Stomach (tissue), 8 donors: ENCODE measurements at regions not wholly inside any gene's neighbourhood (a gene's known extent, or its start where the extent isn't known, plus 50 kb on each side); places are given as distances from the start of the nearest gene placed in this dataset.
A peak's percentile ranks its signal among the peaks of the same experiment; 100 is the strongest.

Experiments
- DNase-seq, 2 donors: peaks; one replicate each; pipeline versions ENCODE4 v3.0.0 to v3.0.0-alpha.2; 2013 to 2019
- H3K27ac ChIP-seq, 5 donors: fragments of 200-600 bp in 4 of 5; sonication (generic) in 4 of 5; one replicate each; pipeline ENCODE4 v1.5.1; 2013 to 2019; ENCODE audit warnings: mild to moderate bottlenecking in 1 of 5, moderate library complexity in 1 of 5
- H3K27me3 ChIP-seq, 3 donors: fragments of 200-600 bp; sonication (generic); one replicate each; pipeline ENCODE4 v1.5.1; 2017 to 2019; ENCODE audit warnings: mixed run types in 1 of 3
- H3K36me3 ChIP-seq, 4 donors: fragments of 200-600 bp; sonication (generic); 1 replicate in 3 of 4; 2 replicates in 1 of 4; pipeline ENCODE4 v1.5.1; 2016 to 2019
- H3K4me1 ChIP-seq, 4 donors: fragments of 200-600 bp; sonication (generic); one replicate each; pipeline ENCODE4 v1.5.1; 2016 to 2019
- H3K4me3 ChIP-seq, 4 donors: fragments of 200-600 bp; sonication (generic) in 3 of 4; one replicate each; pipeline ENCODE4 v1.5.1; 2016 to 2019; ENCODE audit warnings: mild to moderate bottlenecking in 1 of 4
- H3K9me3 ChIP-seq, 4 donors: fragments of 200-600 bp; sonication (generic); one replicate each; pipeline ENCODE4 v1.5.1; 2016 to 2019
- CTCF ChIP-seq, 7 experiments: fragments of 450-650 bp in 4 of 7; fragments of 200-600 bp in 3 of 7; sonication (generic) in 3 of 7; IDR thresholded peaks; one replicate each; pipeline ENCODE4 v1.5.1; 2016 to 2019; ENCODE audit warnings: antibody characterized with exemption in 7 of 7, control low read depth in 2 of 7, mild to moderate bottlenecking in 1 of 7
- EP300 ChIP-seq: sonication (generic); formaldehyde crosslinking; IDR thresholded peaks from one replicate; pipeline ENCODE4 v1.6.1; 2017; ENCODE audit warnings: antibody characterized with exemption
- POLR2A ChIP-seq, 4 donors: fragments of 450-650 bp; IDR thresholded peaks; one replicate each; pipeline ENCODE4 v1.6.1; 2016; ENCODE audit warnings: antibody characterized with exemption in 4 of 4, control low read depth in 2 of 4, mild to moderate bottlenecking in 1 of 4, moderate library complexity in 1 of 4
- POLR2AphosphoS5 ChIP-seq, 3 donors: sonication (generic); formaldehyde crosslinking; IDR thresholded peaks; one replicate each; pipeline ENCODE4 v1.6.1; 2016; ENCODE audit warnings: antibody characterized with exemption in 3 of 3
- WGBS, 5 donors: extraction: QIAGEN DNeasy Blood & Tissue Kit in 3 of 5; methylation state at CpG; one replicate each; pipeline versions ENCODE4 v1.1.5 to v1.1.7; 2013 to 2018; 5-methylcytosine and 5-hydroxymethylcytosine counted together
- intact Hi-C: fragments of 100-400 bp; cut with DNase I; formaldehyde crosslinking; loops from one replicate; pipeline ENCODE4 v1.15.1; 2023; ENCODE audit warnings: low total_unique reads
- donor health status: healthy with polysubstance abuse.
- donor health status: Bipolar disorder and iron deficiency.
- donor health status: healthy.

- intact Hi-C loops: no loop called here
- 78 to 88% (median 83%) methylated on average over 7 of the region's 7 CpGs for WGBS, 5 donors
- TF ChIP-seq POLR2A (IDR thresholded peaks at IDR 0.05): no peak
- TF ChIP-seq POLR2AphosphoS5 (IDR thresholded peaks at IDR 0.05): no peak
- no peak for TF ChIP-seq CTCF (IDR thresholded peaks at IDR 0.05)
- TF ChIP-seq EP300: no peak
These were observed 84.5 kb downstream of the SPRY2 start for GRCh38 chr13:80256352-80256932.

GRCh38 chr13:80255946-80256345 lies 85.0 kb downstream of the SPRY2 start:
- Histone ChIP-seq H3K9me3 (no peaks in the 10 kb centered on the region), H3K4me1 (no peaks in the 10 kb centered on the region), H3K27me3 (no peaks in the 10 kb centered on the region), H3K27ac (no peak overlapping the region), H3K36me3 (no peaks in the 10 kb centered on the region), H3K4me3 (no peak overlapping the region)
- DNase-seq: no peak
- no peak for TF ChIP-seq POLR2AphosphoS5 (IDR thresholded peaks at IDR 0.05)
- TF ChIP-seq CTCF (IDR thresholded peaks at IDR 0.05): no peak
- no peak for TF ChIP-seq POLR2A (IDR thresholded peaks at IDR 0.05)
- no peak for TF ChIP-seq EP300
- intact Hi-C loops: no loop called here
- 88 to 98% (median 92%) methylated on average over 1 of the region's 1 CpG for WGBS, 5 donors

More at GRCh38 chr13:80256352-80256932, 84.5 kb downstream of the SPRY2 start:
- no peak for DNase-seq
- no peaks in the 10 kb centered on the region for H3K27me3 ChIP-seq
- H3K9me3 ChIP-seq: no peaks in the 10 kb centered on the region
- no peak overlapping the region for H3K4me3 ChIP-seq
- no peaks in the 10 kb centered on the region for H3K4me1 ChIP-seq
- H3K27ac ChIP-seq: no peak overlapping the region
- H3K36me3 ChIP-seq: no peaks in the 10 kb centered on the region

GRCh38 chr13:80251403-80251802 lies 89.5 kb downstream of the SPRY2 start:
- TF ChIP-seq CTCF (IDR thresholded peaks at IDR 0.05): no peak
- TF ChIP-seq POLR2A (IDR thresholded peaks at IDR 0.05): no peak
- no peak for TF ChIP-seq EP300
- TF ChIP-seq POLR2AphosphoS5 (IDR thresholded peaks at IDR 0.05): no peak
- peak in 1 of 2 donors; percentile 26 for DNase-seq
- H3K27me3 ChIP-seq: no peaks in the 10 kb centered on the region
- H3K4me3 ChIP-seq: no peak overlapping the region
- no peaks in the 10 kb centered on the region for H3K9me3 ChIP-seq
- no peaks in the 10 kb centered on the region for H3K4me1 ChIP-seq
- no peaks in the 10 kb centered on the region for H3K36me3 ChIP-seq
- intact Hi-C loops: no loop called here
- WGBS, 5 donors: 56 to 65% (median 63%) methylated on average over 2 of the region's 2 CpGs
- no peak overlapping the region for H3K27ac ChIP-seq

GRCh38 chr13:80250213-80250810 lies 90.6 kb downstream of the SPRY2 start:
- Histone ChIP-seq H3K4me1 (no peaks in the 10 kb centered on the region), H3K36me3 (no peaks in the 10 kb centered on the region), H3K27ac (no peak overlapping the region), H3K4me3 (no peak overlapping the region), H3K9me3 (no peaks in the 10 kb centered on the region), H3K27me3 (no peaks in the 10 kb centered on the region)
- intact Hi-C loops: no loop called here
- DNase-seq: no peak
- WGBS, 5 donors: 74 to 88% (median 82%) methylated on average over 7 of the region's 7 CpGs
- no peak for TF ChIP-seq POLR2A (IDR thresholded peaks at IDR 0.05)
- TF ChIP-seq CTCF (IDR thresholded peaks at IDR 0.05): no peak
- no peak for TF ChIP-seq POLR2AphosphoS5 (IDR thresholded peaks at IDR 0.05)
- no peak for TF ChIP-seq EP300
